ENCODE measurements at regions not wholly inside any gene's neighbourhood (a gene's known extent, or its start where the extent isn't known, plus 50 kb on each side); places are given as distances from the start of the nearest gene placed in this dataset.

GRCh38 chr15:66845266-66845785, 143.3 kb downstream of the SMAD6 start:
- TF ChIP-seq, protein P1, sequence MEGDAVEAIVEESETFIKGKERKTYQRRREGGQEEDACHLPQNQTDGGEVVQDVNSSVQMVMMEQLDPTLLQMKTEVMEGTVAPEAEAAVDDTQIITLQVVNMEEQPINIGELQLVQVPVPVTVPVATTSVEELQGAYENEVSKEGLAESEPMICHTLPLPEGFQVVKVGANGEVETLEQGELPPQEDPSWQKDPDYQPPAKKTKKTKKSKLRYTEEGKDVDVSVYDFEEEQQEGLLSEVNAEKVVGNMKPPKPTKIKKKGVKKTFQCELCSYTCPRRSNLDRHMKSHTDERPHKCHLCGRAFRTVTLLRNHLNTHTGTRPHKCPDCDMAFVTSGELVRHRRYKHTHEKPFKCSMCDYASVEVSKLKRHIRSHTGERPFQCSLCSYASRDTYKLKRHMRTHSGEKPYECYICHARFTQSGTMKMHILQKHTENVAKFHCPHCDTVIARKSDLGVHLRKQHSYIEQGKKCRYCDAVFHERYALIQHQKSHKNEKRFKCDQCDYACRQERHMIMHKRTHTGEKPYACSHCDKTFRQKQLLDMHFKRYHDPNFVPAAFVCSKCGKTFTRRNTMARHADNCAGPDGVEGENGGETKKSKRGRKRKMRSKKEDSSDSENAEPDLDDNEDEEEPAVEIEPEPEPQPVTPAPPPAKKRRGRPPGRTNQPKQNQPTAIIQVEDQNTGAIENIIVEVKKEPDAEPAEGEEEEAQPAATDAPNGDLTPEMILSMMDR (IDR thresholded peaks at IDR 0.05; ENCODE audit: low read length) = no peak
- no peak for TF ChIP-seq EZH2 (IDR thresholded peaks at IDR 0.05; ENCODE audit: borderline replicate concordance, low read length)
